Neural cell (in vitro differentiated cells): ENCODE measurements at regions not wholly inside any gene's neighbourhood (a gene's known extent, or its start where the extent isn't known, plus 50 kb on each side); places are given as distances from the start of the nearest gene placed in this dataset.

ENCODE experiments used
- H2AFZ ChIP-seq: fragments of 200-600, 300-800 bp; sonication (generic), shearing (Covaris generic); 2 replicates; pipeline ENCODE4 v1.6.0; 2014; ENCODE audit warnings: low read depth, mild to moderate bottlenecking, antibody characterized with exemption, low read length, moderate library complexity
- H3F3A ChIP-seq: fragments of 200-600 bp; shearing (Covaris generic); 2 replicates; pipeline ENCODE4 v1.6.1; 2016; ENCODE audit warnings: mild to moderate bottlenecking, moderate library complexity, mixed read lengths, antibody characterized with exemption, low read length; ENCODE audit not compliant: insufficient read depth, poor library complexity, severe bottlenecking
- H3K27ac ChIP-seq: fragments of 200-600, 300-800 bp; sonication (generic), shearing (Covaris generic); 2 replicates; pipeline ENCODE4 v1.5.1; 2014; ENCODE audit warnings: mild to moderate bottlenecking, low read length, moderate library complexity
- H3K27me3 ChIP-seq: fragments of 300-800, 200-600 bp; sonication (generic), shearing (Covaris generic); 2 replicates; pipeline ENCODE4 v1.6.0; 2014; ENCODE audit warnings: mild to moderate bottlenecking, low read depth, low read length, moderate library complexity; ENCODE audit not compliant: insufficient read depth
- H3K36me3 ChIP-seq: fragments of 300-800, 200-600 bp; sonication (generic), shearing (Covaris generic); 2 replicates; pipeline ENCODE4 v1.5.1; 2014; ENCODE audit warnings: mild to moderate bottlenecking, antibody characterized with exemption, low read length, moderate library complexity; ENCODE audit not compliant: insufficient read depth
- H3K4me2 ChIP-seq: fragments of 300-800, 200-600 bp; sonication (generic), shearing (Covaris generic); 2 replicates; pipeline ENCODE4 v1.6.0; 2014; ENCODE audit warnings: mild to moderate bottlenecking, low read length
- H3K4me3 ChIP-seq: fragments of 300-800, 200-600 bp; sonication (generic), shearing (Covaris generic); 2 replicates; pipeline ENCODE4 v1.5.1; 2014; ENCODE audit warnings: mild to moderate bottlenecking, low read length, moderate library complexity
- H3K79me2 ChIP-seq: fragments of 200-600 bp; shearing (Covaris generic); replicated peaks from 2 replicates; pipeline ENCODE4 v1.6.0; 2014; ENCODE audit warnings: mild to moderate bottlenecking, low read length, moderate library complexity; ENCODE audit not compliant: insufficient read depth
- H3K9ac ChIP-seq: fragments of 300-800, 200-600 bp; sonication (generic), shearing (Covaris generic); 2 replicates; pipeline ENCODE4 v1.6.1; 2016; ENCODE audit warnings: mild to moderate bottlenecking, low read length, mixed read lengths
- H3K9me2 ChIP-seq: fragments of 200-600 bp; shearing (Covaris generic); 2 replicates; pipeline ENCODE4 v1.6.1; 2016; ENCODE audit warnings: mild to moderate bottlenecking, low read length, mixed read lengths; ENCODE audit not compliant: insufficient read depth
- H3K9me3 ChIP-seq: fragments of 200-600, 300-800 bp; sonication (generic), shearing (Covaris generic); 2 replicates; pipeline ENCODE4 v1.6.1; 2016; ENCODE audit warnings: mild to moderate bottlenecking, mixed run types, low read length, moderate library complexity, mixed read lengths
- H4K20me1 ChIP-seq: fragments of 200-600 bp; shearing (Covaris generic); 2 replicates; pipeline ENCODE4 v1.6.1; 2016; ENCODE audit warnings: mild to moderate bottlenecking, mixed run types; ENCODE audit not compliant: insufficient read depth
- EP300 ChIP-seq: fragments of 450-650 bp; conservative IDR thresholded peaks from 2 replicates; pipeline ENCODE4 v1.6.1; 2014; ENCODE audit warnings: antibody characterized with exemption, mild to moderate bottlenecking, moderate library complexity; ENCODE audit not compliant: poor library complexity, severe bottlenecking
- EZH2 ChIP-seq: fragments of 200-600, 300-800 bp; shearing (Covaris generic), sonication (generic); IDR thresholded peaks from 2 replicates; pipeline ENCODE4 v1.6.1; 2014; ENCODE audit warnings: antibody characterized with exemption, low read length, borderline replicate concordance, mild to moderate bottlenecking; ENCODE audit not compliant: insufficient read depth, poor library complexity, severe bottlenecking
- MXI1 ChIP-seq: fragments of 450-650 bp; conservative IDR thresholded peaks from 2 replicates; pipeline ENCODE4 v1.6.1; 2014; ENCODE audit warnings: antibody characterized with exemption, mild to moderate bottlenecking; ENCODE audit not compliant: poor library complexity, severe bottlenecking
- POLR2AphosphoS5 ChIP-seq: IDR thresholded peaks from 2 replicates; pipeline ENCODE4 v1.6.1; 2012
- RAD21 ChIP-seq: fragments of 450-650 bp; conservative IDR thresholded peaks from 2 replicates; pipeline ENCODE4 v1.6.1; 2014; ENCODE audit warnings: antibody characterized with exemption, mild to moderate bottlenecking, moderate library complexity
- SMC3 ChIP-seq: fragments of 450-650 bp; conservative IDR thresholded peaks from 2 replicates; pipeline ENCODE4 v1.6.1; 2014; ENCODE audit warnings: antibody characterized with exemption, mild to moderate bottlenecking, moderate library complexity; ENCODE audit not compliant: poor library complexity
- TAF1 ChIP-seq: IDR thresholded peaks from 2 replicates; pipeline ENCODE4 v1.6.1; 2012; ENCODE audit warnings: low read depth
- TF ChIP-seq, protein P1 (sequence below): IDR thresholded peaks from 2 replicates; pipeline ENCODE4 v1.6.1; 2012; ENCODE audit warnings: borderline replicate concordance
- TF ChIP-seq, protein P2 (sequence below): fragments of 450-650 bp; IDR thresholded peaks from 2 replicates; pipeline ENCODE4 v1.5.1; 2014; ENCODE audit warnings: antibody characterized with exemption, mild to moderate bottlenecking, moderate library complexity; ENCODE audit not compliant: poor library complexity, severe bottlenecking

DNA sequence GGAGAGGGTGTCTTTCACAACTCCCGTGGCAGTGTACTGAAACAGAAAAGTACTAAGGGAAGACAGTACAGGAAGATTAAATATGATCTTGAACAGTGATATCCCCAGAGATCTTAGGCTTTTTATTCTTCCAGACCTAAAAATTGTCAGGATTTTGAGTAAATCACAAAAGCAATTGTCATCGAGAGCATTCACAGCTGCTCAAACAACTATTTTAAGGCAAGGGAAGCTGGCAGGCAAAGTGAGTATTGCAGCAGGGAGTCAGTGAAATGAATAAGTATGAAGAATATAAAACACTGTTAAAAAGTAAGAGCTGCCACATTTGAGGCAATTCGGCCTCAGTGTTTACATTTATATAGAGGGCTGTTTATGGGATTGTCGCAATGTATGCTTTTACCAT lies 479.0 kb downstream of the CAAP1 start:
- Histone ChIP-seq H4K20me1 (no peaks in the 10 kb centered on the region), H3K4me3 (no peak overlapping the region), H3K9me2 (no peaks in the 10 kb centered on the region), H3K9ac (no peak overlapping the region), H3K79me2 (no peaks in the 10 kb centered on the region), H3F3A (no peaks in the 10 kb centered on the region), H2AFZ (no peak overlapping the region), H3K36me3 (no peaks in the 10 kb centered on the region), H3K9me3 (no peaks in the 10 kb centered on the region), H3K4me2 (no peak overlapping the region), H3K27ac (no peak overlapping the region), H3K27me3 (no peaks in the 10 kb centered on the region)
- TF ChIP-seq EP300 (peak; percentile 92), MXI1 (no peak), POLR2AphosphoS5 (peak; percentile 64), RAD21 (no peak), SMC3 (no peak)
- TF ChIP-seq, protein P1, sequence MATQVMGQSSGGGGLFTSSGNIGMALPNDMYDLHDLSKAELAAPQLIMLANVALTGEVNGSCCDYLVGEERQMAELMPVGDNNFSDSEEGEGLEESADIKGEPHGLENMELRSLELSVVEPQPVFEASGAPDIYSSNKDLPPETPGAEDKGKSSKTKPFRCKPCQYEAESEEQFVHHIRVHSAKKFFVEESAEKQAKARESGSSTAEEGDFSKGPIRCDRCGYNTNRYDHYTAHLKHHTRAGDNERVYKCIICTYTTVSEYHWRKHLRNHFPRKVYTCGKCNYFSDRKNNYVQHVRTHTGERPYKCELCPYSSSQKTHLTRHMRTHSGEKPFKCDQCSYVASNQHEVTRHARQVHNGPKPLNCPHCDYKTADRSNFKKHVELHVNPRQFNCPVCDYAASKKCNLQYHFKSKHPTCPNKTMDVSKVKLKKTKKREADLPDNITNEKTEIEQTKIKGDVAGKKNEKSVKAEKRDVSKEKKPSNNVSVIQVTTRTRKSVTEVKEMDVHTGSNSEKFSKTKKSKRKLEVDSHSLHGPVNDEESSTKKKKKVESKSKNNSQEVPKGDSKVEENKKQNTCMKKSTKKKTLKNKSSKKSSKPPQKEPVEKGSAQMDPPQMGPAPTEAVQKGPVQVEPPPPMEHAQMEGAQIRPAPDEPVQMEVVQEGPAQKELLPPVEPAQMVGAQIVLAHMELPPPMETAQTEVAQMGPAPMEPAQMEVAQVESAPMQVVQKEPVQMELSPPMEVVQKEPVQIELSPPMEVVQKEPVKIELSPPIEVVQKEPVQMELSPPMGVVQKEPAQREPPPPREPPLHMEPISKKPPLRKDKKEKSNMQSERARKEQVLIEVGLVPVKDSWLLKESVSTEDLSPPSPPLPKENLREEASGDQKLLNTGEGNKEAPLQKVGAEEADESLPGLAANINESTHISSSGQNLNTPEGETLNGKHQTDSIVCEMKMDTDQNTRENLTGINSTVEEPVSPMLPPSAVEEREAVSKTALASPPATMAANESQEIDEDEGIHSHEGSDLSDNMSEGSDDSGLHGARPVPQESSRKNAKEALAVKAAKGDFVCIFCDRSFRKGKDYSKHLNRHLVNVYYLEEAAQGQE = no peak

DNA sequence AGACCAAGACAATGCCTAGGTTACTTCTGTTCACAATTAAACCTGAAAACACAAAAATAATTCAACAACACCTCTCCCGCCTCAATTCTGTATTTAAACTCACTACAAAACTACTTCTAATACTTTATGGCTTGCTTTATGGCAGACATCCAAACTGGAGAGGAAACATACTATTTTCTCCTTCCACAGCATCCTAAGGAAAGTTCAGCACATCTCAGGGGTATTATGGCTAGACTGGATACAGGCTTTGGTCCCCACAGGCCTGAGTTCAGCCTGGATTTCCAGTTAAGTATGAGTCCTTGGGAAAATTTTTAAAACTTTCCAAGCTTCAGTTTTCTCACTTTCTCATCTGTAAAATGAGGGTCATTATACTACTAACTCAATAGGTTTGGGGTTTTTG lies 480.2 kb downstream of the CAAP1 start:
- TF ChIP-seq POLR2AphosphoS5 (no peak), TAF1 (no peak), SMC3 (no peak), EZH2 (no peak), EP300 (no peak), MXI1 (no peak), RAD21 (no peak)
- TF ChIP-seq, protein P2, sequence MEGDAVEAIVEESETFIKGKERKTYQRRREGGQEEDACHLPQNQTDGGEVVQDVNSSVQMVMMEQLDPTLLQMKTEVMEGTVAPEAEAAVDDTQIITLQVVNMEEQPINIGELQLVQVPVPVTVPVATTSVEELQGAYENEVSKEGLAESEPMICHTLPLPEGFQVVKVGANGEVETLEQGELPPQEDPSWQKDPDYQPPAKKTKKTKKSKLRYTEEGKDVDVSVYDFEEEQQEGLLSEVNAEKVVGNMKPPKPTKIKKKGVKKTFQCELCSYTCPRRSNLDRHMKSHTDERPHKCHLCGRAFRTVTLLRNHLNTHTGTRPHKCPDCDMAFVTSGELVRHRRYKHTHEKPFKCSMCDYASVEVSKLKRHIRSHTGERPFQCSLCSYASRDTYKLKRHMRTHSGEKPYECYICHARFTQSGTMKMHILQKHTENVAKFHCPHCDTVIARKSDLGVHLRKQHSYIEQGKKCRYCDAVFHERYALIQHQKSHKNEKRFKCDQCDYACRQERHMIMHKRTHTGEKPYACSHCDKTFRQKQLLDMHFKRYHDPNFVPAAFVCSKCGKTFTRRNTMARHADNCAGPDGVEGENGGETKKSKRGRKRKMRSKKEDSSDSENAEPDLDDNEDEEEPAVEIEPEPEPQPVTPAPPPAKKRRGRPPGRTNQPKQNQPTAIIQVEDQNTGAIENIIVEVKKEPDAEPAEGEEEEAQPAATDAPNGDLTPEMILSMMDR = no peak
- TF ChIP-seq, protein P1 = no peak
- H3K4me2 ChIP-seq = no peak overlapping the region
- no peaks in the 10 kb centered on the region for H4K20me1 ChIP-seq
- H3K27me3 ChIP-seq = no peaks in the 10 kb centered on the region
- no peak overlapping the region for H3K9ac ChIP-seq
- H2AFZ ChIP-seq = no peak overlapping the region
- H3K9me3 ChIP-seq = no peaks in the 10 kb centered on the region
- no peaks in the 10 kb centered on the region for H3K36me3 ChIP-seq
- no peak overlapping the region for H3K27ac ChIP-seq
- H3K79me2 ChIP-seq = no peaks in the 10 kb centered on the region
- H3K4me3 ChIP-seq = no peak overlapping the region
- no peaks in the 10 kb centered on the region for H3K9me2 ChIP-seq
- H3F3A ChIP-seq = no peaks in the 10 kb centered on the region
